ENCODE measurements at regions not wholly inside any gene's neighbourhood (a gene's known extent, or its start where the extent isn't known, plus 50 kb on each side); places are given as distances from the start of the nearest gene placed in this dataset.

DNA sequence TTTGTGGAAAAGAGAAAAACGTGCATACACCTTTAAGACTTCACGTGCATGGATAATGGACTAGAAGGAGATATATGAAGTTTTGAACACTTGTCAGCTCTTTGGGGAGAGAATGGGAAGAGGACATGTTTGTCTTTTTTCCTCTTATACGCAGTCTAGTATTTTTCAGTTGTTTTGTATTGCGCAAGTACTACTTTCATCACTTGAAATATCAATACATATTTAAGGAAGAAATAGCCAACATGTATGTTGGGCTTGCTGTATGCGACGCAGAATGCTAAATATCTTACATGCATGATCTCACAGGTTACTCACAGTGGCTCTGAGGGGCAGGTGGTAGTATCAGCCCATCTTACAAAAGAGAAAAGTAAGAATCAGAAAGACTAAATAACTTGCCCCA lies 176.5 kb upstream of the RUNX1 start:
- TF ChIP-seq CTCF (IDR thresholded peaks at IDR 0.05; ENCODE audit: low read depth, low read length), result no peak
- no peak for DNase-seq (ENCODE audit: low read depth, low spot score)
- in situ Hi-C loops (cut with HindIII; ENCODE audit: low sequenced_read_pairs), result no loop called here
- H3K4me3 ChIP-seq (ENCODE audit: low read depth, low read length), result no peak overlapping the region

DNA sequence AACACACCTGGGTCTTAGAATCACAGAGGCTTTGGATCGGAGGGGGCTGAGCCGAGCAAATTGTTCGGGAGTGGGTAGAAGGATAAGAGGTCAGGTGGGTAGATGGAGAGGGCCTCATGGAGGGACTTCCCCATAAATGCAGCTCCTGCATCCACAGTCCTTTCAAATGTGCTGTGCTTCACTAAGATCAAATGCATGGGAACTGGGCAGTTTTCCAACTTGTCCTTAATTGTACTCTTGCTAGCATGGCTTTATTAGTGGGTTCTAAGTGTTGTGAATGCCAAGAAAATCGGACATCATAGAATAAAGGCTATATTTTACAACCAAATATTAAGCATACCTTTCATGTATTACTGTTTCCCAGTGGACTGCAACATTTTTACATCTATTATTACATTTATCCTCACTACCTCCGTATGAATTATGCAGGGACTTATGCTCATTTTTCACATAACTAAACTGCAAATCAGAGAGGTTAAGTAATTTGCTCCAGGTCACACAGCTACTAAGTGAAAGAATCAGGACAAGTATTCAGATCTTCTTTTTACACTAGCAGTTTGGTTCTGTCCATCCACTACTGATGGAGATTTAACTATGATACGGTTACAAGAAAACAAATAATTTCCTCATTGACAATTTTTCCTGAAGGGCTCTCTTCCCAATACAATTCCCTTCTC lies 174.5 kb upstream of the RUNX1 start:
- DNase-seq (ENCODE audit: low read depth, low spot score), result no peak
- in situ Hi-C loops (cut with HindIII; ENCODE audit: low sequenced_read_pairs), result no loop called here
- no peak overlapping the region for H3K4me3 ChIP-seq (ENCODE audit: low read depth, low read length)
- TF ChIP-seq CTCF (IDR thresholded peaks at IDR 0.05; ENCODE audit: low read depth, low read length), result no peak

DNA sequence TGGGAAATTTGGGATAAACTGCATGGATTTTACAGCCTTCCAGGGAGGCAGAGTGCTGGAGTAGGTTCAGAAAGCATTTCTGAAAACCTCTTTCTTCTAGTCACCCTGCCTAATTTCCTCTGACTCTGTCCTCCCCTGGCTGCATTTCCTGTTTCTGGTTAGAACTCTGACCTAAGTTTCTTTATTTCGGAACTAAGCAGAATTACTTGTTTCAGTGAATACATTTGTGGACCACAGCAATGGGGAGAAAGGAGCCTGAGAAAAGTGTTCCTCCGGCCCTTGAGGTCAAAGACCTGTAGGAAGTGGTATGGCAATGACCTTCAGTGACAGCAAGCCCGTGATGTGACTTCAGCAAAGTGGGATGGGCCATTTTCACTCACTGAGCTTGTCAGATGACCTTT lies 173.4 kb upstream of the RUNX1 start:
- no peak for DNase-seq (ENCODE audit: low read depth, low spot score)
- in situ Hi-C loops (cut with HindIII; ENCODE audit: low sequenced_read_pairs), result no loop called here
- no peak for TF ChIP-seq CTCF (IDR thresholded peaks at IDR 0.05; ENCODE audit: low read depth, low read length)
- no peak overlapping the region for H3K4me3 ChIP-seq (ENCODE audit: low read depth, low read length)

DNA sequence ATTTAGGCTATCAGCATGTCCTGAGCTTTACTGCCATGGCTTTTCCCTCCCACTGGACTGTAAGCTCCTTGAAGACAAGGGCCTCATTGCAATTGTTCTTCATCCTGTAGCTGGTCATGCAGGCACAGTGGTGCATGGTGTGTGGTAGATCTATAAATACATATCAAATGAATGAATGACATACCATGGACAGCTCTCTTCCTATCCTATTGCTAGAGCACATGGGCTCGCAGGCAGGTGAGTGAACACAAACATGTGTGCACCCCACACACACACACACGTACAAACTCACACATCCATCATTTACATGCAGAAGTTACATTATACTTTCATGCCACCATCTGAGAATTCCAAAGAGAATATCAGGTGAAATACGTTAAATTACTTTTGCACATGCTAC lies 172.9 kb upstream of the RUNX1 start:
- in situ Hi-C loops (cut with HindIII; ENCODE audit: low sequenced_read_pairs), result no loop called here
- DNase-seq (ENCODE audit: low read depth, low spot score), result no peak
- H3K4me3 ChIP-seq (ENCODE audit: low read depth, low read length), result no peak overlapping the region
- no peak for TF ChIP-seq CTCF (IDR thresholded peaks at IDR 0.05; ENCODE audit: low read depth, low read length)

DNA sequence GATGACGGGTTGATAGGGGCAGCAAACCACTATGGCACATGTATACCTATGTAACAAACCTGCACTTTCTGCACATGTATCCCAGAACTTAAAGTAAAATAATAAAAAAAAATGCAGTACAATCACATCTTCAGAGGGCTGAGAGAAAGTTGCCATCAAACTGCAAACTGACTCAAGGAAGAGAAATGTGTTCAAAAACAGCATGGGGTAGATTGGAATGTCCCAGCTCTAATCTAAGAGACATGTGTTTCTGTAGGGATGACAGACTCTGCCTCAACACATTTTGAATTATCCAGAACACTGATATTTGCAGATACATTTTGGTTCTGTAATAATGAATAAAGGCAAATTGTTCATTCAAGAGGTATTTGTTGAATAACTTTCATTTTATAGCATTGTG lies 171.2 kb upstream of the RUNX1 start:
- no peak overlapping the region for H3K4me3 ChIP-seq (ENCODE audit: low read depth, low read length)
- in situ Hi-C loops (cut with HindIII; ENCODE audit: low sequenced_read_pairs), result no loop called here
- TF ChIP-seq CTCF (IDR thresholded peaks at IDR 0.05; ENCODE audit: low read depth, low read length), result no peak
- DNase-seq (ENCODE audit: low read depth, low spot score), result no peak

GRCh38 chr21:35219719-35220118 lies 170.6 kb upstream of the RUNX1 start:
- no peak for DNase-seq (ENCODE audit: low read depth, low spot score)
- no peak for TF ChIP-seq CTCF (IDR thresholded peaks at IDR 0.05; ENCODE audit: low read depth, low read length)
- in situ Hi-C loops (cut with HindIII; ENCODE audit: low sequenced_read_pairs), result no loop called here
- no peak overlapping the region for H3K4me3 ChIP-seq (ENCODE audit: low read depth, low read length)

GRCh38 chr21:35219291-35219690 lies 170.2 kb upstream of the RUNX1 start:
- no peak for TF ChIP-seq CTCF (IDR thresholded peaks at IDR 0.05; ENCODE audit: low read depth, low read length)
- no peak overlapping the region for H3K4me3 ChIP-seq (ENCODE audit: low read depth, low read length)
- in situ Hi-C loops (cut with HindIII; ENCODE audit: low sequenced_read_pairs), result no loop called here
- DNase-seq (ENCODE audit: low read depth, low spot score), result no peak
